ENCODE measurements at regions not wholly inside any gene's neighbourhood (a gene's known extent, or its start where the extent isn't known, plus 50 kb on each side); places are given as distances from the start of the nearest gene placed in this dataset.

DNA sequence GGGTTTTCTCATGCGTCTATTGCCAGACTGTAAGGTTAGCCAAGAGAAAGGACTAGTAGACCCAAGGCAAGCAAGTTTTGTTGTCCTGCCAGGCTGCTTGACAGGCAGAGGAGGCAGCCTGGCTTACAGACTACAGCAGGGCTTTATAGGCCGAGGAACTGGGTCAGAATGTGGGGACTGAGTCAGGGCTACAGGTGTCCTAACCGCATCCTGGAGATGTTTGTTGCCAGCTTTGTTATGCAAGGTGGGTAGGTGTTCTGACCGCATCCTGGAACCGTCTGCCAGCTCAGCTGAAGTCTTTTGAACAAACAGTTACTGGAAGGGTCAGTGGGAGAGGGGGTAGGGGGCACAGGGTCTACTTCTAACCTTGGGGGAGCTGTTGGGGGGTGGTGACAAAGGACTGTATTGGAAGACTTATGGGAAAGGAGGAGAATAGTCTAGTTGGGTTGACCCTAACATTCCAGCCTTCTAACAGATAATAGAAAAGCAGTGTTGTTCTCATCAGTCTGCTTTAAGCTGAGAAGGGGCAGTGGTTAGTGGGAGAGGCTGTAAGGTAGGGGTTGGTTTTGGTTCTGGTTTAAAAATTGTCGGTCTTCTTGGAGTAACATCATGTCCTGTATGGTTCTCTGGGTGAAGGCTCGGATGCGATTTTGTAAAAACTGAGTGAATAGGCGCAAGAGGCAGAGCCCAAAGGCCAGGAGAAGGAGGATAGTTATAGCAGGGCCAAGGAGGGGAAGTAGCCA, 913.8 kb upstream of the SLITRK5 start:
- DNase-seq, result peak; percentile 29

DNA sequence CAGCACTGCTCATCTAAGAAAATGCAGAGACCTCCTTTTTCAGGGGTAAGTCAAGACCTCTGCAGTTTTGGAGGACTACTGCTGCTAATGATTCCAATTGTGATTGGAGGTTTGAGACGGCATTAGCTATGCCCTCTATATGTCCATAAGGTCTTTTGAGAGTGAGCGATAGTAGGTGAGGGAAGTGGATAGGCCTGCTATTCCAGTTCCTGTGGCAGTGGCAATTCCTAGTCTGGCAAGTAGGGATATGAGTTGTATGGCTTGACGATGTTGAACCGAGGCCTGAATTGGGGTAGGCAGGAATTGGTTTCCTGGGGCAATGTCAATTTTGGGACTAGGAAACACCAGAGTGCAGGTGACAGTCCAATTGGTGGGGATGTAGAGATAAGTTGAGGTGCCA, 913.1 kb upstream of the SLITRK5 start:
- no peak for DNase-seq

GRCh38 chr13:86760620-86761019, 910.6 kb upstream of the SLITRK5 start:
- DNase-seq, result peak; percentile 12

DNA sequence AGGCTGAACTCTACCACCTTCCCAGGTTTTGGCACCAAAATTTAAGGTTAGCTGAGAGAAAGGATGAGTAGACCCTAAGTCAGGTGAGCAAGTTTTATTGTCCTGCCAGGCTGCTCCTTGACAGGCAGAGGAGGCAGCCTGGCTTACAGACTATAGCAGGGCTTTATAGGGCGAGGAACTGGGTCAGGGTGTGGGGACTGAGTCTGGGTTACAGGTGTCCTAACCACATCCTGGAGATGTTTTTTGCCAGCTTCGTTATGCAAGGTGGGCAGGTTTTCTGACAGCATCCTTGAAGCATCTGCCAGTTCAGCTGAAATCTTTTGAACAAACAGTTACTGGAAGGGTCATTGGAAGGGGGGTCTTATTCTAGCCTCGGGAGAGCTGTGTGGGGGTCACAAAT, 905.7 kb upstream of the SLITRK5 start:
- peak; percentile 3 for DNase-seq

DNA sequence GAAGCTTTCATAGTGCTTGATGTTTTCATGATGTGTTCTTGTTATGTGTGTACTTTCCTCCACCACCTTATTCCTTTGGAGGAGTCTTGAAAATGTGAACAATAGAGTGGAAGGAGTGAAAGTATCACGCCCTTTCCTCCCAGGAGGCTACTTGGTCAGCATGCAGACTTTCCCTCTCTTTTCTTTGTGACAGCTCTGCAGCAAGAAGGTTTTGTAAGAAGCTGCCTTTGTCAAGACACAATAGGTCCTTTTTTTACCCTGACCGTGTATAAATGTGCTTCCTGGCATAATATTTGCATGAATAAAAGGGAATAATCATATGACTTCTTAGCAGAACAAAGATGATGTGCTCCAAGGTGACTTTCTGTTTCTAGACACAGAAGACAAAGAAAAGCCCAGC, 882.6 kb upstream of the SLITRK5 start:
- no peak for DNase-seq

GRCh38 chr13:86792153-86792651, 879.0 kb upstream of the SLITRK5 start:
- DNase-seq, result no peak

GRCh38 chr13:86795858-86796257, 875.3 kb upstream of the SLITRK5 start:
- no peak for DNase-seq

GRCh38 chr13:86810361-86810760, 860.8 kb upstream of the SLITRK5 start:
- DNase-seq, result no peak

GRCh38 chr13:86813198-86813597, 858.0 kb upstream of the SLITRK5 start:
- no peak for DNase-seq

GRCh38 chr13:86825410-86825809, 845.8 kb upstream of the SLITRK5 start:
- no peak for DNase-seq

DNA sequence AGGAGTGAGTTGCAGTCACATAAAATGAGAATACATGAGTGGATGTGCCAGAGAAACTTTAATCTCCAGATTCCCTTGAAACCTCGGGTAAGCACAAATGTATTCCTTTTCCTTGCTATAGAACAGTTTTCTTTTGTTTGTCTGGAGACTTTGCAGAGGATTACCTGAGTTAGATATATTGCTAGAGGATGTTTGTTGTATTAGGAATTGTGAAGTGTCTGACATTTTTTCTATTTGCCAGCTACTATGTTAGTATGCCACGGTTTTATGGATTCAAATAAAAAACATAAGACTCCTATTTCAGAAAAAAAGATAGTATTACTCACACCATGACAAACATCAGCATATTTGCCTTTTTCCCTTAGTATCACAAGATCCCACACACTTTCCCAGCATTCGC, 844.9 kb upstream of the SLITRK5 start:
- no peak for DNase-seq

DNA sequence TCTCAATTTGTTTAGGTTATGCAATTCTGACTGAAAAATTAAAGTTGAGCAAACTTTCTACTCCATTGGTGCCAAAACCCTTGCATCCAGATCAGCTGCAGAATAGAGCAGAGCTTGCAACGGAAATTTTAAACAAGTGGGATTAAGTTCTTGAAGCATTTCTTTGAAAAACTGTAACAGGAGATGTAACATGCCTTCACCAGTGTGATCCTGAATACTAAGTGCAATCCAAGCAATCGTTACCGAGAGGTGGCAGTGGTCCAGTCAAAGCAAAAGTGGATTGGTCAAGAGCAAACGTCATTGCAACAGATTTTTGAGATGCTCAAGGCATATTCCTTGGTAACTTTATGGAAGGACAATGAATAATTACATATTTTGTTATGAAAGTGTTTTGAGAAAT, 841.1 kb upstream of the SLITRK5 start:
- DNase-seq, result no peak

DNA sequence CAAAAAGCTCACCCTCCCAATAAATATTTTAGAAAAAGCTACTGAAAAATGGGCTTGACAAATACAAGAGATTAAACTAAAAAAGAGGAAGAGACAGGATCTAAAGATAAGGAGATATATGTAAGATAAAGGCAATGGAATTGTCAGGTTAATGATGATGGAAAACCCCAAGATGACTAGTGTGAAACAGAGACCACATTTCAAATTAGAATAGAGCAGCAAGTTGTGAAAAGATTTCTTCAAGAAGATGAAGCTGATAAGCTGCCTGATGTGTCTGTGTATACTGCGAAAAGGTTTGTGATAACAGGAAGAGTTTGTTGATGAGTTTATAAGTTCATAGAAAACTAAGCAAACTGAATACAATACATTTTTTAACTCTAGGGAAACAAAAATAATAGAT, 840.1 kb upstream of the SLITRK5 start:
- no peak for DNase-seq

DNA sequence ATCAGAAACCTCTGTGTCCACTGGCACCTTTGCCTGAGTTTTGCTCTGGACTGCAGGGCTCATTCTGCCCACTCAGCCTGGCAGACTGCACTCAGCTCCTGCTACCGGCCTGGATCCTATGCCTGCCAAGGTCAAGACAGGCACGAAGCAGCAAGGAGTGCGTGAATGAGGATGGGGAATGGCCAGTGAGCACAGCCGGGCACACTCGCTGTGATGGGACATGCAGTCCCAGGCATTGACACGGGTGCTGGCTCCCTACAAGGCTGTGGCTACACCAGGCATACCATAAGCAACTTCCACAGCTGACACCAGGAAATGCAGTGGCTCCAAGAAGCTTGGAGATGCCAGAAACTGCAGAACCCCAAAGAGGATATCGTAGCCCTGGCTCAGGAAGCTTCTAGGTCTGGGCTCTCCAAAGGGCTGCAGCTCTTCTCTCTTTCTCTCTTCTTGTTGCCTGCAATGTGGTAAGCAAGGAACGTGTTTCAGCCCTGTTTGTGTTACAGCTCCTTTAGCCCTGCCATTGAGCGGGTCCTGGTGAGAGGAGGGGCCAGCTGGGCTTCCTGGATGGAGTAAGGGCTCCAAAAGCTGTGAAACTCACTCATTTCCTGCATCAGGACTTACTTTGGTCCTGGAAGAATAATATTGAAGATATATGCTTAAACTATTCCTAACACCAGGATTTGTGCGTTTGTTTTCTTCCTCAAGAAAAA, 832.6 kb upstream of the SLITRK5 start:
- DNase-seq, result no peak

GRCh38 chr13:86839221-86839620, 832.0 kb upstream of the SLITRK5 start:
- DNase-seq, result no peak

GRCh38 chr13:86840250-86841191, 830.6 kb upstream of the SLITRK5 start:
- DNase-seq, result no peak

DNA sequence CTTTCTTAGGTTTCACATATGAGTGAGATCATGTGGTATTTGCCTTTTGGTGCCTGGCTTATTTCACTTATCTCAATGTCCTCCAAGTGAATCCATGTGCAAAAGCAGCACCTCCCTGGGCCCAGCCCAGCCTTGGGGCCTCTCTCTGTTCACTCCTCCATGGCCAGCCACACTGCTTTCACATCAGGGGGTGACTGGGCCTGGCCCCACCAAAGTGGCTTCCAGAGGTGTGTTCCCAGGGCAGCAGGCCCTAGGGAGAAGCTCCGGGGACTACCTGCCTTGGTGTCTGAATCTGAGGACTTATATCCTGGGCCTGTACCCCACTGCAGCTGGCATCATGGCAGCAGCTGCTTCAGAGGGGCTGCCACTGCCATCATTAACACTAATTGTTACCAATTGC, 829.9 kb upstream of the SLITRK5 start:
- DNase-seq, result no peak

- no peak for DNase-seq
Observed at GRCh38 chr13:86846501-86846900, 824.7 kb upstream of the SLITRK5 start.

DNA sequence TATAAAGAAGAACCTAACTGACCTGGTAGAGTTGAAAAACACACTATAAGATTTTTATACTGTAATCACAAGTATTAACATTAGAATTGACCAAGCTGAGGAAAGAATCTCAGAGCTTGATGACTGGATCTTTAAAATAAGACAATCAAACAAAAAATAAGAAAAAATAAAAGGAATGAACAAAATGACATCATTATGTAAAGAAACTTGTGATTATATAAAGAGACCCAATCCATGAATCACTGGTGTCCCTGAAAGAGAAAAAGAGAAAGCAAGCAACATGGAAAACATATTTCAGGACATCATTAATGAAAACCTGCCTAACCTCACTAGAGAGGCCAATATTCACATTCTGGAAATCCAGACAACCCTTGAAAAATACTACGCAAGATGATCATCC, 822.5 kb upstream of the SLITRK5 start:
- DNase-seq, result no peak

DNA sequence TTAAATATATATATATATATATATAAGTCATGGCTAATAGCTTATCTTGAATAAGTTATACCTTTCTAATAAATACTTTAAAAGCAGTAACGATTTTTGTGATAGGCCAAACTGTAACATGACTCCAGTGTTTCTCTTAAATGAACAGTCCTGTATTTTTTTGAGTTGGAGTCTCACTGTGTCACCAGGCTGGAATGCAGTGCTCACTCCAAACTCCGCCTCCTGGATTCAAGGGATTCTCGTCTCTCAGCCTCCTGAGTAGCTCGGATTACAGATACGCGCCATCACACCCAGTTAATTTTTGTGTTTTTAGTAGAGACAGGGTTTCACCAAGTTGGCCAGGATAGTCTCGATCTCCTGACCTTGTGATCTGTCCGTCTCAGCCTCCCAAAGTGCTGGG, 814.2 kb upstream of the SLITRK5 start:
- DNase-seq, result no peak

- DNase-seq, result no peak
Observed at GRCh38 chr13:86858216-86858615, 813.0 kb upstream of the SLITRK5 start.

- DNase-seq, result no peak
Observed at GRCh38 chr13:86862137-86862536, 809.0 kb upstream of the SLITRK5 start.

GRCh38 chr13:86864376-86864775, 806.8 kb upstream of the SLITRK5 start:
- DNase-seq, result no peak
